HEK293 (cell line): ENCODE measurements at regions not wholly inside any gene's neighbourhood (a gene's known extent, or its start where the extent isn't known, plus 50 kb on each side); places are given as distances from the start of the nearest gene placed in this dataset.

Experiments
- CTCF ChIP-seq: fragments of 450-650 bp; formaldehyde crosslinking; IDR thresholded peaks from 2 replicates; pipeline ENCODE4 v1.5.1; 2016; ENCODE audit warnings: missing biosample characterization, missing genetic modification characterization
- KLF10 ChIP-seq: fragments of 450-650 bp; IDR thresholded peaks from 2 replicates; pipeline ENCODE4 v1.5.1; 2018; ENCODE audit warnings: missing biosample characterization, mild to moderate bottlenecking, missing genetic modification characterization
- YY1 ChIP-seq: fragments of 450-650 bp; formaldehyde crosslinking; IDR thresholded peaks from 2 replicates; pipeline ENCODE4 v1.5.1; 2018; ENCODE audit warnings: missing biosample characterization, missing genetic modification characterization
- ZBTB20 ChIP-seq: fragments of 450-650 bp; formaldehyde crosslinking; IDR thresholded peaks from 2 replicates; pipeline ENCODE4 v1.5.1; 2016; ENCODE audit warnings: missing biosample characterization, missing genetic modification characterization
- ZNF155 ChIP-seq: fragments of 450-650 bp; formaldehyde crosslinking; IDR thresholded peaks from 2 replicates; pipeline ENCODE4 v1.5.1; 2016; ENCODE audit warnings: missing biosample characterization, missing genetic modification characterization
- ZNF600 ChIP-seq: fragments of 450-650 bp; formaldehyde crosslinking; IDR thresholded peaks from 2 replicates; pipeline ENCODE4 v1.5.1; 2016; ENCODE audit warnings: missing biosample characterization, missing genetic modification characterization
- ZNF792 ChIP-seq: fragments of 450-650 bp; formaldehyde crosslinking; IDR thresholded peaks from 2 replicates; pipeline ENCODE4 v1.5.1; 2016; ENCODE audit warnings: missing biosample characterization, missing genetic modification characterization
- TF ChIP-seq, protein P1 (sequence below): fragments of 450-650 bp; formaldehyde crosslinking; IDR thresholded peaks from 2 replicates; pipeline ENCODE4 v1.5.1; 2016; ENCODE audit warnings: missing biosample characterization, missing genetic modification characterization
- TF ChIP-seq, protein P2 (sequence below): fragments of 450-650 bp; formaldehyde crosslinking; IDR thresholded peaks from 2 replicates; pipeline ENCODE4 v1.5.1; 2016; ENCODE audit warnings: missing biosample characterization, missing genetic modification characterization, borderline replicate concordance

- TF ChIP-seq ZNF600 (tag by site-specific recombination) (no peak), ZNF792 (tag by site-specific recombination) (no peak), CTCF (tag by site-specific recombination) (no peak), ZNF155 (tag by site-specific recombination) (no peak), YY1 (no peak), KLF10 (no peak), ZBTB20 (tag by site-specific recombination) (no peak)
- TF ChIP-seq, protein P1, sequence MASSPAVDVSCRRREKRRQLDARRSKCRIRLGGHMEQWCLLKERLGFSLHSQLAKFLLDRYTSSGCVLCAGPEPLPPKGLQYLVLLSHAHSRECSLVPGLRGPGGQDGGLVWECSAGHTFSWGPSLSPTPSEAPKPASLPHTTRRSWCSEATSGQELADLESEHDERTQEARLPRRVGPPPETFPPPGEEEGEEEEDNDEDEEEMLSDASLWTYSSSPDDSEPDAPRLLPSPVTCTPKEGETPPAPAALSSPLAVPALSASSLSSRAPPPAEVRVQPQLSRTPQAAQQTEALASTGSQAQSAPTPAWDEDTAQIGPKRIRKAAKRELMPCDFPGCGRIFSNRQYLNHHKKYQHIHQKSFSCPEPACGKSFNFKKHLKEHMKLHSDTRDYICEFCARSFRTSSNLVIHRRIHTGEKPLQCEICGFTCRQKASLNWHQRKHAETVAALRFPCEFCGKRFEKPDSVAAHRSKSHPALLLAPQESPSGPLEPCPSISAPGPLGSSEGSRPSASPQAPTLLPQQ, result no peak
- TF ChIP-seq, protein P2, sequence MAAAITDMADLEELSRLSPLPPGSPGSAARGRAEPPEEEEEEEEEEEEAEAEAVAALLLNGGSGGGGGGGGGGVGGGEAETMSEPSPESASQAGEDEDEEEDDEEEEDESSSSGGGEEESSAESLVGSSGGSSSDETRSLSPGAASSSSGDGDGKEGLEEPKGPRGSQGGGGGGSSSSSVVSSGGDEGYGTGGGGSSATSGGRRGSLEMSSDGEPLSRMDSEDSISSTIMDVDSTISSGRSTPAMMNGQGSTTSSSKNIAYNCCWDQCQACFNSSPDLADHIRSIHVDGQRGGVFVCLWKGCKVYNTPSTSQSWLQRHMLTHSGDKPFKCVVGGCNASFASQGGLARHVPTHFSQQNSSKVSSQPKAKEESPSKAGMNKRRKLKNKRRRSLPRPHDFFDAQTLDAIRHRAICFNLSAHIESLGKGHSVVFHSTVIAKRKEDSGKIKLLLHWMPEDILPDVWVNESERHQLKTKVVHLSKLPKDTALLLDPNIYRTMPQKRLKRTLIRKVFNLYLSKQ, result no peak
Measured at GRCh38 chrX:7262551-7262950, 114.6 kb upstream of the PUDP start.
